GM21360 (cell line): ENCODE measurements at regions not wholly inside any gene's neighbourhood (a gene's known extent, or its start where the extent isn't known, plus 50 kb on each side); places are given as distances from the start of the nearest gene placed in this dataset.
"Not testable (repeated sequence)": the region's sequence is repeated elsewhere in the genome, so short reads cannot be mapped to it uniquely, and the experiment has no call there.

Experiments used
- ATAC-seq: cut with Tn5 transposase; IDR thresholded peaks from one replicate; pipeline ENCODE4 v1.9.1; 2021; ENCODE audit warnings: mild to moderate bottlenecking, moderate library complexity; ENCODE audit not compliant: unreplicated experiment

DNA sequence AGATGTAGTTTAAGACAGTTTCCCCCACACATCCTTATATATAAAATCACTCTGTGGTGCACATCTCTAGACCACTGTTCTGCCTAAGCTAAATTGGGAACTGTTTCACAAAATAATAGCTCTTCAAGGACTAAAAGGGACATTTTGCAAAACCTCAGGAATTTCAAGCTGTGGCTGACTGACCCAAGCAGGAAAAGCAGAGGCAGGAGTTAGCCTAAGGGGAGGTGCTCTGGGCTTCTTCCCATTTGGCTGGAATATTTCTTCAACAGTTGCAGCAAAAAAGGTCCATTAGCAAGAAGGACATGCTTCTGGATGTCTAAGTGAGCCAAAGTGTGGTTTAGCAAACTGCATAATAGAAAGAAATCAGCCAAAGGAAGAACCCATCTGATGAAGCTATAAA is 551.2 kb upstream of the ANKRD30A start:
- ATAC-seq = no peak

DNA sequence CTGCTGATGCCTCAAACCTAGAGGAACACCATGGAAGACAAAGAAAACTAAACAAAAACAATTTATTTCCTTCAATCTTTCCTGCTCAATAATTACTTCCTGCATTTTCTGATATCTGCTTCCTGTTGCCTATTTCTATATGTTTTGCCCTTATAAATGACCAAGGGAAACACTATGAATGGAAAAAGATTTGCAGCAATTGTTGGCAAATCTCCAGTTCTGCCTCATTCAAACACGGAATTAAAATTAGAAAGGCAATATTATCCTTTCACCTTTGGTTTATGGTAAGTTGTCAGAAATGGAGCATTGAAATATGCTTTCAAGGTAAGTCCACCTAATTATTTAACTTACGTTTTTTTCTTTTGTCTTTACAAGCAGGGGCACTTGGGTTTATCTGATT is 552.2 kb upstream of the ANKRD30A start:
- ATAC-seq = no peak

DNA sequence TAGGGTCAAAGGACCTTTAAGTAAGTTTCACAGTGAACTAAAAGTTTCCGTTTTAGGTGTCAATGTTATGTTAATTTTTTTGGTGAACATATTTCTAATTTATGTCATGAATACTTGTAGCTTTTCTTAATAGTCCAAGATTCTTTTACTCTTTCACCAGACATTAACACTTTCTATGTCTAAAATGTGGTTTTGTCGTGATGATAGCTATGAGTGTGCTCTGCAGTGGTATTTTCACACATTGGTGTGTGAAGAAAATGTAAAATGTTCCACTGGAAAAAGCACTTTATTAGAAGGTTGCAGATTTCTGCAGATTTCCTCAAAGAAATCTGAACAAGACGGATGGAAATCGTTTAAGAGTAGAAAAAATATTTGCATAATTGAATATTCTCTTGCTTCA is 561.0 kb upstream of the ANKRD30A start:
- ATAC-seq = no peak

DNA sequence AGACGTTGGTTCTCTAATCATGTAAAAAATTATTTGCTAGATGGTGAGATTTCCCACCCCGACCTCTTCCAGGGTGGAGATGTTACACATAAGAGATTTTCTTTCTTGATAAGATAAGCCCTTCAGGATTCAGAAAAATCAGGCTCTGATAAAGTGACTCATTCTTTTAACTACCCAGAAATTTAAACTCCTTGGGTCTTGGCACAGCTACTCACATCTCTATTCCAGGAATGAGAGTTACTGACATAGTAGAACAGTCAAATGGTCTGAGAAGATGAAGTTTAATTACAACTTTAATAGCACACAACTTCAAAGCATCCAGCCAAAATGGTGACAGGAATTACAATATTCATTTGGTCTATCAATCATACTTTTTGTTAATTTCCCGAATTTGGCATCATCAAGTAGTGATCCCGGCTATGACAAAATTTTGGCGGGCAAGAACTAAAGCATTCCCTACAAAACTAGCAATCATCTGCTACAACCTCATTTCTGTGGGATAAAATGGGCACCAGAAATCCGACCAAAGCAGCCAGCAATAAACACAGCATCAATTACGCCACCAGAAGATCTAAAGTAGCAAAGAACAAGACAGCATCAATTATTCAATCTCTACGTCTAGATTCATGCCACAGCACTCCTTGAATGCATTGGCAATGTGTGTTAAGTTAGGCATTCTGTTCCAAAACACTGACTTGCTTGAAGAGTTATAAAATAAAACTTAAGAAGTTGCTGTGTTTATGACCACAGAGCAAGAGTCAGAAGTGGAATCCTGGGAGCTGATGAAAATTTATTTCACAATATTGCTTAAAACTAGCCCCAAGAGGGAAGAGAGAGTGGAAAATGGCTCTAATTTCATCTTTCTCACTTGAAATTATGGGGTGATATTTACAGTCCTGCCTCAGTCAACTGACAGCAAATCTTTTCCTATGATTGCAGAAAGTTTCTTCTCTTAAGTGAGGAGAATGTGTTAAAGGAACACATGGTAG is 565.7 kb upstream of the ANKRD30A start:
- ATAC-seq = no peak

DNA sequence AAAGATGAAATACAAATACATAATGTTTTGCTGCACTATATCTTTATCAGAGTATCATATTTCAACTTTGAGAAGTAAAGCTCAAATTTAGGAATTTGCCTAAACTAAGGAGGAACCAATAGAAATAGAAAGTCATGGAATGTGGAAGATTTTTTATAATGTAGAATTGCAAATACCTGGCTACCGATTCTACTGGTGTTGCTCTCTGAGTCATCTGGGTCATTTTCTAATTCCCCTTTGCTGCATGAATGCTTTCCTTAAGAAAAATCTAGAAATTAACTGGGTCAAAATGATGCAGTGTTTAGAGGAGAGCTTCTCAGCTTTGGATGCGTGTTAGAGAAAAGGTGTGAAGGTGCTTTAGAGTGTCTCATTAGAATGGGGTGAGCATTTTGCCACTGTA is 568.9 kb upstream of the ANKRD30A start:
- ATAC-seq = no peak

DNA sequence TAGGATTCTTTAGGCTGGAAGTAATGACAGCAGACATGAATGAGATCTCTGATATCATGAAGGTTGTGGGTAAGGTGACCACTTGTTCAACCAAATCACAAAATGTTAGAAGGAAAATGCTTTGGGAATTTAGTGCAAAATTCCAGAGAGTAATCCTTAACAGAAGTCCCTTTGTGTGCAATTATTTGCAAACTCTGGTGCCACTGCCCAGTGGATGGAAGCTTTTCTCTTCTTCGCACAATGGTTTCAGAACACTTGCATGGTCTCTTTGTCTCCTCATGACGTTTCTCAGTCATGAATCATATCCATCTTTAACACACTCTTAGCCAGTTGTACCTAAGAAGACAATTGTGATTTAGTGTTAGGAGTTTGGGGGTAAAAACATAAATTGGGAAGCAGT is 570.4 kb upstream of the ANKRD30A start:
- ATAC-seq = no peak

DNA sequence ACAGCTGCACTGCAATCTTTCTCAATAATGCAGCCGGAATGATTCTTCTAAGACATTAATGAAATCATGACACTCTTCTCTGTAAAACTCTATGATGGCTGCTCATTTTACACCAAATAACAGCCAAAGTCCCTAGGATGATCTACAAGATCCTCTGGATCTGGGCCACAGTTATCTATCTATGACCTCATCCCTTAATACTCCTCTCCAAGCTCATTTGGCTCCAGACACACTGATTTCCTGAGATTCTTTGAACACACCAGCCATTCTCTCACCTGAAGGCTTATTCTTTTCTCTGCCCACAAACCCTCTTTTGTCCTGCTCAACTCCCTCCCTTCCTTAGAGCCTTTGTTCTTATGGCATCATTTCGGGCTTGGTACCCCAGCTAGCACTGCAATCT is 577.4 kb upstream of the ANKRD30A start:
- ATAC-seq = no peak

DNA sequence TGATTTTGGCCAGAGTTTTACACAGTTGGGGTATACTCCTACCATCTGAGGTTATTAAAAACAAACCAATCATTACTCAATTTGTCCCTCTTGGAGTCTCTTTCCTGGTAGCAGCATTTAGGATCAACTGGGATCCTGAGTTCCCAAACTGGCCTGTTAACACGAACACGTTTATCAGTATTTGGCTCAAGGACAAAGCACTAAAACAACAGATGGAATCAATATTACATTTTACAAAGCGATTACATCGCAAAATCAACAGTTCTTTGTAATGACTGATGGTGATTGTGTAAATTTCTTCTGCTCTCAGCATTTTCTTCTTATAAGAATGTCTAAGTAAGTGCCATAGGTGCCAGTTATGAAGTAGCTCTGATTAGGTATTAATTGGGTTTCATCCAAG is 582.9 kb upstream of the ANKRD30A start:
- ATAC-seq = no peak

DNA sequence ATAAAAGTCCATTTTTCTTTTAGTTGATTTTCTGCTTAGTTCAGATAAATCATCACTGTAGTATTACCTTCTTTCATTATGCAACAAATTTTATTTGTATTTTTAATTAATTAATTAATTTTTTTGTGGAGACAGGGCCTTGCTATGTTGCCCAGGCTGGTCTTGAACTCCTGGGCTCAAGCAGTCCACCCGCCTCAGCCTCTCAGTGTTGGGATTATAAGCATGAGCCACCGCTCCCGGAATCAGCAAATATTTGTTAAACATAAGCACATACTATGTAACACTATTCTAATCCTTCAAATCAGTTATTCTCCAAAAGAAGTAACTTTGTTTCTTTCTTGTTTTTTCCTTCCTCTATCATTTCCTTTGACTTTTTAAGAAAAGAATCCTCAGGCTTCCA is 584.8 kb upstream of the ANKRD30A start:
- ATAC-seq = no peak

DNA sequence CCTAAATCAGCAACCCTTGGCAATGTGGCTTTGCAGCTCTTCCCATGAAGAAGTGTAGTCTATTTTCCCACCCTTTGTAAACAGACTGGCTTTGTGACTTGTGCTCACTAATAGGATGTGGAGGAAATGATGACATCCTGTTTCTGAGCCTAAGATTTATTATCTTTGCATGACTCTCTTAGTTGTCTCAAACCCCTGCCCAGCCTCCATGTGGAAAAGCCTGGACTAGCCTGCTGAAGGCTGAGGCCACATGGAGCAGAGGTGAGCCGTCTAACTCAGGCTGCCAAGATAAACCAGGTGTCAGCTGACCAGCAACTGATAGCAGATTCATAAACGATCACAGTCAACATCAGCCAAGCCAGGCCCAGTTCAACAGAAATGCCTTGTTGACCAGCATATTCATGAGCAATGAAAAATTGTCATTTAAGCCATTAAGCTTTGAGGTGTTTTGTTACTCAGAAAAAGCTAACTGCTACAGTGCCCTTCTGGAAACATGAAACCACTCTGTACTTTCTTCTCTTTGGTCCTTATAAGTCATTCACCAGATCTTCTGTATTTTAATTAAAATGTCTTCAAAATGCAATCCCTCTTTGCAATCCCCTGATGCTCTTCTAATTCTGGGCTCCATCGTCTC is 586.3 kb upstream of the ANKRD30A start:
- no peak for ATAC-seq

DNA sequence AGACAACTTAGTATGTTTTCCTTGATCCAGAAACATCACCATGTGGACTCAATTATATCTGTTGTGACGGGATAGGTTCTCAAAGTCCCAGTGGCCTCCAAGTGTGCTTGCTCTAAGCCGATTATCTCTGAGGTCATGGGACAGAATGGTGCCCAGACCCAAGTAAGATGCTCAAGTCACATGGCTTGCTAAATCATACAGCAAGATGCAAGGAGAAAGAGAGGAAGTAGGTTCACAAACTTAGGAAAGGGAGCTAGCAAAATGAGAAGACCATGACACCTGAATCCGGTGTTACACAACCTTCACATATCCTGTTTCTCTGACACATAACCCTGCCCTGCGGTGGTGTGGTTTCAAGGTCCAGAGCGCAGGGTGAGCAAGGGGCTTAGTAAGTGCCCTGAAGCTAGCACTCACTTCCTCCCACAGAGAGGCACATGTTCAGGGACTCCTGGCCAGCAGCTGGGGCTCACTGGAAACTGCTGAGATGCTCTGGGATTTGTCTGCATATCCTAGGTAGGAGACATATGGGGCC is 590.9 kb upstream of the ANKRD30A start:
- peak; percentile 86 for ATAC-seq

DNA sequence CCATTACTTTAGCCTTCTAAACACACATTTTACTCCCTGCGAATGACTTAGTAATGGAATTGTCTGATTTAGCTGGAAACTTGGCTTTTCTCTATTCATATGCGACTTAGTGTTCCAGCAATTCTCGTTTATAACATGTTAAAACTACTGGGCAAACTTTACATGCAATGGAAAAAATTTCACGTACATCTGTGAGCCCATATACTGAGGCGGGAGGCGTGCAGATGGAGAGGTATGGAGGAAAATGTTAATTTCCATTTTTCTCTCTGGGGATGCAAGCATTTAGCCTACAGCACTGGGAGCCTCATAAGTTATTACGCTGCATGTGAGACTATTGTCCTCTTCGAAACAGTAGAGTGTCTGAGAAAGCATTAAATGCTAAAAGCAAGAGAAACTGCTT is 591.5 kb upstream of the ANKRD30A start:
- no peak for ATAC-seq

DNA sequence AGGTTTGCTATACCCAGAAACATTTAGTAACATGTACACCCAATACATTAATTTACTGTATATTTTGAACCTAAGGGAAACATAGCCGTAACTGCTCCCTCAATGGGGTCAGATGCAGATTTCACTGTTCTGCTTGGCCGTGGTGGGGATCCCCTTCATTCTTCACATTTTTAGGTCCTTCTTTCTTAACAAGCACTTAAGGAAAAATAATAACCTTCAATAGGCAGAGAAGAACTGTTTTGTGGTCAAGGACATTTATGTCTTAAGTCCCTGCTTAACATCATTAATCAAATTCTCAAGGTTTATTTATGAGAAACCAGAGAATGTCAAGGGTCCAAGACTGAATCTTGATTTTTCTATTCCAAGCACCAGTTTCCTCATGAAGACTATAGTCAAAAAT is 592.1 kb upstream of the ANKRD30A start:
- ATAC-seq = no peak

DNA sequence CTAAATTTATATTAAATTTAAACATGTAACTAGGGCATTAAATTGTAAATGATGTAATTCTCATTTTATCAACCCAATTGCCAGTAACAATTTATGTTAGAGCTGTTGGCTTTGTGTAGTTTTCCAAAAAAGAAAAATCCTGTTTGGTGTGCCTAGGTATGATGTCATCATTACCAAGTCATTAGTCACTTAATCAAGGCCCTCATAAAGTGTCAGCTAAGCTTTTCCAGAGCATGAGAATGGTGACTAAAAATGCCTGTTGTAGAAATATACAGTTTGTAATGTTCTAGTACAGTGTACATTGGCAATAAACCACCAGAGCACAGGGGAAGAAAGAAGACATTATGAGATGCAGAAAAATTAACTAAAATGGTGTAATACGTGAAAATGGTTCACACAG is 593.8 kb upstream of the ANKRD30A start:
- ATAC-seq = no peak

DNA sequence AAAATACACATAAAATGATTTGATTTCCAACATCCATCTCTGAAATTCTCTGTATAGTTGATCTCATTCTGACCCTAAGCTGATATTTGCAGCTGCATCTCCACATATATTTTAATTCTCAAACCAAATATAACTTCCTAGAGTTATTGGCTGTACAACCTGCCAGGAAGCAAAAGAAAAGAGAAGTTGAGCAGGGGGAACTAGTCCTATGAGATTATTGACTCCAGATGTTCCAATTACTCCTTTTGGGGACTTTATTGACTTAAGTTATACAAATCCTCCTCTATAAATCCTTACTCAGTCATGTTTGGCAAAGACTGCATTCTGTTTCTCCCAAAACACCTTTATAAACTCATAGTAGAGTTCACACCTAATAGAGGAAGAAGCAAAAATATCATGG is 599.4 kb upstream of the ANKRD30A start:
- ATAC-seq = no peak

DNA sequence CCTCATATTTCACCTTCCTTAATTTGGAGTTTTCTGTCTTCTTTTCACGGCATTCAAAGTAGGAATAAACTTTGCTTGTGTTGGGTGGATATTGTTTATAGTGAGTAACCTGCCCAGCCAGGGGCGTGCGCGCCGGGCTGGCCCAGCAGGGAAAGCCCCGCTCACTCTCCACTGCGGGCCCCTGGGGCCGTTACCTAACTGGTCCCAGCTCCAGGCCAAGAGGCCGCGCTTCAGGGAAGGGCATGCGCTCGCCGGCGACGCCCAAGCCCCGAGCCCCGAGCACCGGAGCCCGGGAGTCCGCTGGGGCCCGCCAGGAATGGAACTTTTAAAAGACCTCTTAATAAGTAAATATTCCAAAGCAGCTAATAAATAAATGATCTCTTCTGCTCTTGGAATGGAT is 601.3 kb upstream of the ANKRD30A start:
- ATAC-seq = not testable (repeated sequence)

DNA sequence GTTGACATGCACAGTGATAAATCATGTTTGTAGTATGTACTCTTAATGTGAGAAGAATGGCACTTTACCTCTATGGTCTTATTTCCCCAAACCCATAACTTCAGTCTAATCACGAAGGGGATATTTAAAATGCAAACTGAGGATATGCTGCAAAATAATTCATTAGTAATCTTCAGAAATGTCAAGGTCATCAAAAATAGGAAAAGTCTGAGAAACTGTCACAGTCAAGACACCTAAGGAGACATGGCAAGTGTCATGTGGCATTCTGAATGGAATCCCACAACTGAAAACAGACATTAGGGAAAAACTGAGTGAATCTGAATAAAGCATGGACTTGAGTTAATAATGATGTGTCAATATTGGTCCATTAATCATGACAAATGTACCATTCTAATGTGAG is 605.5 kb upstream of the ANKRD30A start:
- no peak for ATAC-seq

DNA sequence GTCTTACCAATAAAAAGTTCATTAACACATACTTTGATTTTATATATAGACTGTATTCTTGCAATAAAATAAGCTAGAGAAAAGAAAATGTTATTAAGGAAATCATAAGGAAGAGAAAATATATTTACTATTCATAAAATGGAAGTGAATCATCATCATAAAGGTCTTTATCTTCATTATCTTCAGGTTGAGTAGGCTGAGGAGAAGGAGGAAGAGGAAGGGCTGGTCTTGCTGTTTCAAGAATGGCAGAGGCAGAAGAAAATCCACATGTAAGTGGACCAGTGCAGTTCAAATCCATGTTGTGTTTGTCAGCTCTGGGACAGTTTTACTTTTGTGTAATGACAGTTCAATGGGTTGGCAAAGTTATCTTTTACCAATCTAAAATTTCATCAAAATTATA is 609.1 kb upstream of the ANKRD30A start:
- ATAC-seq = no peak

DNA sequence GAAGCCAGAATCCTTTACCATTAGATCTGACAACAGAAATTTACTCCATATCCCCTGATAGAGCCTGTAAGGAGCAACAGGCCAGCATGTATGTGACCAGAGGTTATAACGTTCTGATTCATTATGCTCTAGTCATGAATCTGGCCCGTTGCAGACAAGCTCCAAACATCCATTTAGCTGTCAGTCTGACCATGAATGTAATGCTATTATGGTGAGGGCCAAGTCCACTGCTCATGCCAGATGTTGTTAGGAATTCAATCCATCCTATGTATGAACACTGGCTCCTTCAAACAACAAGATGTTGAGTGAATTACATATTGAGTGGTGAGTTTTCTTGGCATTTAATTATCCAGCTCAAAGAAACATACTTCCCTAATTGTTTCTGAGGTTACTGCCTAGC is 610.1 kb upstream of the ANKRD30A start:
- no peak for ATAC-seq

DNA sequence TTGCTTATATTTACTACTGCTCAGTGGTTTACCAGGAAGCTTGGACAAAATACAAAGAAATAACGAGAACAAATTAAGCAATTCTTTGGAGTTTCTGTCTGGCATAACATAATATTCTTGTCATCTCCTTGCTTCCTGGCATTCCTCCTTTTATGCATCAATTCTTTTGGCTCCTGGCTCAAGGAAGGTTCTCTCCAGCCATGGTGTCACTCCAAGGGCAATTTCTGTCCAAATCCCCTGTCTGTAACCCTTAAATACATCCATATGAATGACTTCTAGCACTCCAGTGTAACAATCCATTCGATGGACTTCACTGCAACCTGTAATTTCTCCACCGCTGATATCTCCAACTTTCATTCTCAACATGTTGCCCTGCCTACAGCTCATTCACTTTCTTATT is 617.7 kb upstream of the ANKRD30A start:
- ATAC-seq = no peak

DNA sequence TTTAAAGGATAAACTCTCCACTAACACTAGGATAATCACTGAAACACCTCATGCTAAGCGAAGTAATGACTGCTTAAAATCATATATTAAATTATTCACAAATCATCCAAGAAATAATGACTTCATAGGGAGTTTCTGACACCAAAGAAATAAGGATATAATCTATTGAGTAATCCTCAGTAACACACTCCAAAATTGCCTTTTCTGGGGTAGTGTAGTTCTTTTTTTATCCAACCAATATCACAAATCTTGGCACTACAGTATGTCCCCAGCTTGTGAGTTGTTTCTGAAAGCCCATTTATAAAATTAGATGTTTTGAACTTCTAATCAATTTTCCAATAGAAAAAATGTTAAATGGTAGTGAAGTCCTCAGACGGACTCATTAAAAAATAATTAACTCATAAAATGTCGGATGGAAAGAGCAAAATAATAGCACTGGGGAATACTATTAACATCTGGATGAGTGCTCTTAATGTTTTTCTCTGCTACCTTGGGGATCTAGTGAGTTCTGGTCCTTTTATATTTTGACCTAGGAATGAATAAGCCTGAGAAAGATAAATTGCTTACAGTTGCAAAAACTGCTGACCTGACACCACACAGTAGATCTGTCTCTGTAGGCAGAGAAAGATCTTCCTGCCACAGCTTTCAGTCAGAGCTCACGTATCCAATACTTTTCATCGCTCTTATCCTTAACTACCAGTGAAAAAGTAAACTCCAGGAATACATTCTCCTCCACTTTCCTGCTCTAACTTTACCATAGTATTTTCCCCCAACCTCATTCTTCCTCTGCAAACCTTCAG is 618.5 kb upstream of the ANKRD30A start:
- no peak for ATAC-seq
